Testis (tissue), 2 donors: ENCODE measurements at regions not wholly inside any gene's neighbourhood (a gene's known extent, or its start where the extent isn't known, plus 50 kb on each side); places are given as distances from the start of the nearest gene placed in this dataset.
"Not testable (repeated sequence)": the region's sequence is repeated elsewhere in the genome, so short reads cannot be mapped to it uniquely, and the experiment has no call there.

Experiments
- CTCF ChIP-seq, 3 experiments: fragments of 450-650 bp in 2 of 3; fragments of 200-600 bp in 1 of 3; sonication (generic) in 1 of 3; IDR thresholded peaks; one replicate each; pipeline ENCODE4 v1.5.1; 2016 to 2019; ENCODE audit warnings: antibody characterized with exemption in 3 of 3, mild to moderate bottlenecking in 2 of 3, moderate library complexity in 1 of 3
- POLR2A ChIP-seq: fragments of 450-650 bp; IDR thresholded peaks from one replicate; pipeline ENCODE4 v1.6.1; 2017; ENCODE audit warnings: antibody characterized with exemption, mild to moderate bottlenecking, moderate library complexity

- not testable (repeated sequence) for TF ChIP-seq CTCF (IDR thresholded peaks at IDR 0.05); POLR2A
These were observed 58.6 kb upstream of the NCOA3 start for GRCh38 chr20:47443060-47443459.
